ENCODE measurements at regions not wholly inside any gene's neighbourhood (a gene's known extent, or its start where the extent isn't known, plus 50 kb on each side); places are given as distances from the start of the nearest gene placed in this dataset.
A peak's percentile ranks its signal among the peaks of the same experiment; 100 is the strongest.

DNA sequence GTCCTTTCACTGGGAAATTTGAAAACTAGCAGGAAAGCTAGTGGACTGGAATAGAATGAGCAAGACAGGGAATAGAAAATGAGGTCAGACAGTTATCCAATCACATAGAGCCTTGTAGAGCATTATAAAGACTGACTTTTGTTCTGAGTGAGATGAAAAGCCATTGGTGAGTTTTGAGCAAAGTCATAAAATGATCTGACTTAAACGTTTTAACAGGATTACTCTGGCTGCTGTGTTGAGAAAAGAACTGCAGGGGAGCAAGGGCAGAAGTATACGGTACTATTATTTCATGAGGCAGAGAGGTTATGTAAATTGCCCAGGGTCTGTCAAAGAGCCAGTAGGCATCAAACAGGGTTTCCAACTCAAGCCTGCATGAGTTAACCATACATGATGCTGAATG, 393.4 kb downstream of the TFEC start:
- BruUV-seq (replicated peaks): no TSS peak
- Mint-ChIP-seq H3K4me1 (ENCODE audit: insufficient read depth, unreplicated experiment) (no peaks in the 10 kb centered on the region), H3K27me3 (ENCODE audit: insufficient read depth, unreplicated experiment) (peaks cover 70% of the 10 kb centered on the region), H3K27ac (ENCODE audit: low read depth, unreplicated experiment) (no peak overlapping the region), H3K9me3 (ENCODE audit: unreplicated experiment) (no peaks in the 10 kb centered on the region), H3K36me3 (ENCODE audit: insufficient read depth, unreplicated experiment) (no peaks in the 10 kb centered on the region), H3K4me3 (ENCODE audit: unreplicated experiment) (no peak overlapping the region)
- no peak for DNase-seq (ENCODE audit: unreplicated experiment)
- intact Hi-C loops (cut with micrococcal nuclease): no loop called here
- POLR2A ChIA-PET: no interaction called here
- CTCF ChIA-PET: interaction anchor here (0.6 kb wide), 1 partner anchor 1442 kb away, joined by 6 read pairs; no protein-coding TSS in a partner anchor
- TF ChIP-seq, protein P1, sequence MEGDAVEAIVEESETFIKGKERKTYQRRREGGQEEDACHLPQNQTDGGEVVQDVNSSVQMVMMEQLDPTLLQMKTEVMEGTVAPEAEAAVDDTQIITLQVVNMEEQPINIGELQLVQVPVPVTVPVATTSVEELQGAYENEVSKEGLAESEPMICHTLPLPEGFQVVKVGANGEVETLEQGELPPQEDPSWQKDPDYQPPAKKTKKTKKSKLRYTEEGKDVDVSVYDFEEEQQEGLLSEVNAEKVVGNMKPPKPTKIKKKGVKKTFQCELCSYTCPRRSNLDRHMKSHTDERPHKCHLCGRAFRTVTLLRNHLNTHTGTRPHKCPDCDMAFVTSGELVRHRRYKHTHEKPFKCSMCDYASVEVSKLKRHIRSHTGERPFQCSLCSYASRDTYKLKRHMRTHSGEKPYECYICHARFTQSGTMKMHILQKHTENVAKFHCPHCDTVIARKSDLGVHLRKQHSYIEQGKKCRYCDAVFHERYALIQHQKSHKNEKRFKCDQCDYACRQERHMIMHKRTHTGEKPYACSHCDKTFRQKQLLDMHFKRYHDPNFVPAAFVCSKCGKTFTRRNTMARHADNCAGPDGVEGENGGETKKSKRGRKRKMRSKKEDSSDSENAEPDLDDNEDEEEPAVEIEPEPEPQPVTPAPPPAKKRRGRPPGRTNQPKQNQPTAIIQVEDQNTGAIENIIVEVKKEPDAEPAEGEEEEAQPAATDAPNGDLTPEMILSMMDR (IDR thresholded peaks at IDR 0.05; ENCODE audit: unreplicated experiment): no peak

DNA sequence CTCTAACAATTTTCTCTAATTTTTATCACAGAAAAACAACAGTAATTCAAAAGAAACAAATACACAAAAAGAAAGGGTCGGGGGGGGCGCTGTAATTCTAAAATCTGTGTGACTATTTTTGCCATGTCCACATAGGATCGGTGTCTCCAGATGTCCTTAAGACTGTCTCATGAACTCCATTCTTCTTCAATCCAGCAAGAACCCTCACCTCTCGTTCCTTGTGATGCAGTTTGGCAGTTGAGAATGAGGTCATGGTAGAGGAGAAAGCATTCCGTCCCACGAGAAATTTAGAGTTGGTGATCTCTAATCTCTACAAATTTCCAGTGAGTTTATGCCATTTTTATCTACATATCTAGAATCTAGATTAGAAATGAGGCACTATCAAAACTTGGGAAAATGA, 394.7 kb downstream of the TFEC start:
- H3K4me3 Mint-ChIP-seq (ENCODE audit: unreplicated experiment): no peak overlapping the region

DNA sequence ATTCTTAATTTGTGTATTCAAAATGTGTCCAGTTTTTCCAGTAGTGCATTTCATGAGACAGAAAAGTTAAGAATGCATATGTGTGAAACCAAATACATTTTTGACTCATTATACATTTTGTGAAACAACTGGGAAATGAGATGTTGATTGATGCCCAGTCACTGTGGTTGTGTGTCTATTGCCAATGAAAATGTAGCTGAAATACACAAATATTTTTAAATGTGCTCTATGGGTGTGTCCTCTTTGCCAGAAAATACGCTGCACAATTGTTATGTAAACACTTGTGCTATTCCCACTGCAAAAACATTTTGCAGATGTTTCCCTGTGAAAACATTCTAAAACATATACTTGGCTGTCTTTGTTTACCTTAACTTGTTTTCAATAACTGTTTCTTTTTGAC, 395.2 kb downstream of the TFEC start:
- BruUV-seq (replicated peaks): no TSS peak
- H3K36me3 Mint-ChIP-seq (ENCODE audit: insufficient read depth, unreplicated experiment): no peaks in the 10 kb centered on the region
- H3K9me3 Mint-ChIP-seq (ENCODE audit: unreplicated experiment): no peaks in the 10 kb centered on the region
- intact Hi-C loops (cut with micrococcal nuclease): no loop called here
- CTCF ChIA-PET: no interaction called here
- no peak overlapping the region for H3K4me3 Mint-ChIP-seq (ENCODE audit: unreplicated experiment)
- DNase-seq (ENCODE audit: unreplicated experiment): no peak
- H3K4me1 Mint-ChIP-seq (ENCODE audit: insufficient read depth, unreplicated experiment): no peaks in the 10 kb centered on the region
- TF ChIP-seq, protein P1 (IDR thresholded peaks at IDR 0.05; ENCODE audit: unreplicated experiment): no peak
- H3K27me3 Mint-ChIP-seq (ENCODE audit: insufficient read depth, unreplicated experiment): peaks cover 59% of the 10 kb centered on the region
- H3K27ac Mint-ChIP-seq (ENCODE audit: low read depth, unreplicated experiment): no peak overlapping the region
- POLR2A ChIA-PET: no interaction called here

More for the DNA sequence above, 394.7 kb downstream of the TFEC start:
- TF ChIP-seq, protein P1 (IDR thresholded peaks at IDR 0.05; ENCODE audit: unreplicated experiment): no peak
- Mint-ChIP-seq H3K4me1 (ENCODE audit: insufficient read depth, unreplicated experiment) (no peaks in the 10 kb centered on the region), H3K9me3 (ENCODE audit: unreplicated experiment) (no peaks in the 10 kb centered on the region), H3K36me3 (ENCODE audit: insufficient read depth, unreplicated experiment) (no peaks in the 10 kb centered on the region), H3K27me3 (ENCODE audit: insufficient read depth, unreplicated experiment) (peaks cover 64% of the 10 kb centered on the region), H3K27ac (ENCODE audit: low read depth, unreplicated experiment) (no peak overlapping the region)
- no peak for DNase-seq (ENCODE audit: unreplicated experiment)
- CTCF ChIA-PET: no interaction called here
- BruUV-seq (replicated peaks): no TSS peak
- POLR2A ChIA-PET: no interaction called here
- intact Hi-C loops (cut with micrococcal nuclease): no loop called here

DNA sequence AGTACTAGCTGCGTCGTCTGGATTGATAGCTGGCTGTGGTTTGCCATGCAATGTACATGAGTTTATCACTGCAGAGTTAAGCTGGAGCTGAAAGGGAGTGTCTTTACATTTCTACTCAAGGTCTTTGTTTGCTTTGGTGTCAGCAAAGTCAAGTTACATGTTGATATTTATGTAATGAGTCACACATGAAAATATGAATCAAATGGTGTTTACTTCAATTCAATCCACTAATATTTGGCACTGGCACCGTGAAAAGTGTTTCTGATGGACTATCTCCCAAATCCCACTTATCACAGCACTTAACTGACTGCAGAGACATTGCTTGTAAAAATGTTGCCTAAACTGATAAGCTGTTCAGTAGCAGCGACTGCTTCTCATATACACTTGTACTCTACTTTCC, 395.9 kb downstream of the TFEC start:
- H3K4me1 Mint-ChIP-seq (ENCODE audit: insufficient read depth, unreplicated experiment): no peaks in the 10 kb centered on the region
- ChIA-PET CTCF (no interaction called here), POLR2A (no interaction called here)
- no TSS peak for BruUV-seq (replicated peaks)
- no peak overlapping the region for H3K27ac Mint-ChIP-seq (ENCODE audit: low read depth, unreplicated experiment)
- no peaks in the 10 kb centered on the region for H3K36me3 Mint-ChIP-seq (ENCODE audit: insufficient read depth, unreplicated experiment)
- TF ChIP-seq, protein P1 (IDR thresholded peaks at IDR 0.05; ENCODE audit: unreplicated experiment): no peak
- intact Hi-C loops (cut with micrococcal nuclease): no loop called here
- H3K9me3 Mint-ChIP-seq (ENCODE audit: unreplicated experiment): no peaks in the 10 kb centered on the region
- H3K27me3 Mint-ChIP-seq (ENCODE audit: insufficient read depth, unreplicated experiment): peaks cover 51% of the 10 kb centered on the region
- no peak overlapping the region for H3K4me3 Mint-ChIP-seq (ENCODE audit: unreplicated experiment)
- peak; percentile 4 for DNase-seq (ENCODE audit: unreplicated experiment)
